NCI-H2196 (cell line): ENCODE measurements at regions not wholly inside any gene's neighbourhood (a gene's known extent, or its start where the extent isn't known, plus 50 kb on each side); places are given as distances from the start of the nearest gene placed in this dataset.
"Not testable (repeated sequence)": the region's sequence is repeated elsewhere in the genome, so short reads cannot be mapped to it uniquely, and the experiment has no call there.

Source experiments
- DNase-seq: peaks from one replicate; lab custom pipeline; 2025; ENCODE audit not compliant: unreplicated experiment; lab: John Stamatoyannopoulos, UW

DNA sequence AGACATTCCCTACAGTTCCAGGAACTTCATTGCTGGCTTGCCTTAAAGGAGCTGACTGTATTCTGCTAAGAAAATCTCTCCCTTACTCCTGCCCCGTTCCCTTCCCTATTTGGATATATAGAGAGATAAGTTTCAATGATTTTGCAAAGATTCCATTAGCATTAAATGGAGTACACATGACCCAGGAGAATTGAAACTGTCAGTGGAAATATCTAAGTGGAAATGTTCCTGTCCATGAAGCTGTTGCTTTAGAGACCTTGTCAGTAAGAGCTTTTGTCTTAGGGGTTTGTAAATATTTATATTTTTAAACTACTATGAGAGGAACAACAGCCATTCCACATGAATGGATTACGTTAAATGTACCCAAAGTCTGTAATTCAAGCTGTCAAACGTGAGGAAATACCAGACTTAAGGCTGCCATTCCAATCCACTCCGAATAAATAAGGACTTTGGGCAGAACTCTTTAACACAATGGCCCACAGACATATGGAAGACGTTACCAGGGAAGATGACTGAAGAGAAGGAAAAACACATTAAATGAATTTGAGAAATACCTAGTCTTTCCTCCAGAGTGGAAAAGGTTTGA lies 387.1 kb upstream of the PAPPA start:
- no peak for DNase-seq

DNA sequence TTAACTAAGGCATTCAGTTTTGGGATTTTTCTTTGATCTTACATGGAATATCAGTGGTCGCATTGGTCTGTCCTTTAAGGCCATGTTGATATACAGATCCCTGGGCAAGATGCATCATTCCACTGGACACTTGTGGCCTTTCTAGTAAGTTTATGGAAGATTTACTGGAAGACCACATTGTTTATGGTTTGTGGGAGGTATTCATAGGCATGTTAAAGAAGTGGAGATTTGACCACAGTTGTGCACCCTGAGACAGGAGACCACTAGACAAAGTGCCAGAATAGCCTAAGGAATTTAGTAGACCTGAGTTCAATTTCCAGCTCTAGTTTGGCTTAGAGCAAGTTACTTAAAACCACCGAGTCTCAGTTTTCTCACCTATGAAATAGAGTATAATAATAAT lies 383.1 kb upstream of the PAPPA start:
- no peak for DNase-seq

DNA sequence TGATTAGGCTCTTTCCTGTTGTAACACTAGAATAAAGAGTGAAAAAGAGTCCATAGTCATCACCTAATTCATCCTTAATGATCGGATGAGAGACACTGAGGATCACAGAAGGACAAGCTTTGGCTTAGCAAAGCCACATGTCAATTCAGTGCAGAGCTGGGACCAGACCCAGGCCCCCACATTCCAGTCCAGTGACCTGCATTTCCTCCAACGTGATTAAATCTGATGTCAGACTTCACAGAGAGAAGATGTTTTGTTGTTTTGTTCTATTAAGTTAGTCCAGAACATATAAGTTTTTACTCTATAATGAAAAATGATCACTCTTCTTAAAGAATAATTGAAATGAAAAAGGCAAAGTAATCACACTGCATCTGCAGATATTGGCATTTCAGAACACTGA lies 377.9 kb upstream of the PAPPA start:
- DNase-seq: no peak

DNA sequence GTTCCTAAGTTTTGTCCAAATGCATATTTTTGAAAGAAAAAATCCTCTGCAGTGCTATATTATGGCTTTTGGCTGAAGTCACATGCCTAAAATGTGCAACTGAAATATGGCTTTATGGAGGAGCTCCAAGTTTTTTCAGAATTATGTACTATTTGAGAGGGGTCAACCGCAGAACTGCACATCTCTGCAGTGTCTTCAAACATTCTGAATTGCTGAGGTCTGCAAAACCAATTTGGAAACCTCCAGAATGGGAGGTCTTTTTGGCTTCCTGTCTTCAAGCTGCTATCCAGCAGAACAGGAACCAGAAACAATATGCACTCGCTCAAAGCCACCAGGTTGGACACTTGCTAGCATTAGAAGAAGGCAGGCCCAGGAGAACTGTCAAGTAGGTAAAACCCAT lies 376.0 kb upstream of the PAPPA start:
- no peak for DNase-seq

DNA sequence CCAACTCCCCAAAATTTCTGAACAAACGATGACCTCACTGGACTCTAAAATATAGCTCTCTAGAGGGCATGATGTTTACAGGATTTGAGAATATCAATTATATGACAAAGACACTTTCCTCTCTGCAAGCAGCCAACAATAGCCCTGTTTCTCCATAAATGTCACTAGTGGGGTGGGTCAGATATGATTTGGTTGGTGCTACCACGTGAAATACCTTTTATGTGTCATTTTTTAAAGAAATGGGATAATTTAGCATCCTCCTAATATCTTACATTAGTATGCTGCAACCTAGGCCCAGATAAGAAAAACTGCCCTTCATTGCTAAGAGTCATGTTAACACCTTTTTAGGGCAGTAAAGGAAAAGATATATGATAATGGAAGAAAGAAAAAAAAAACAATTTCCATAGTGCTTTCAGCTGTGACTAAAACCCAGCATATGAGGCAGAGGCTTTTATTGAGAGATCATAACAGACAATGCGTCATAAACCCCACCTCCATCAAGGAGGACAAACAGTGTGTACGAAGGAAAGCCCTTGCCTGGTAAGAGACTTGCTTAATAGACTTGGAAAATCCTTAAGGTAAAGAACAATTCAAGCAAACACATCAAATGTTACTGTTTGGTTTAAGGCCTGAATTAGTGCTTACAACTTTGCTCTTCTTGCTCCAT lies 372.4 kb upstream of the PAPPA start:
- DNase-seq: no peak

DNA sequence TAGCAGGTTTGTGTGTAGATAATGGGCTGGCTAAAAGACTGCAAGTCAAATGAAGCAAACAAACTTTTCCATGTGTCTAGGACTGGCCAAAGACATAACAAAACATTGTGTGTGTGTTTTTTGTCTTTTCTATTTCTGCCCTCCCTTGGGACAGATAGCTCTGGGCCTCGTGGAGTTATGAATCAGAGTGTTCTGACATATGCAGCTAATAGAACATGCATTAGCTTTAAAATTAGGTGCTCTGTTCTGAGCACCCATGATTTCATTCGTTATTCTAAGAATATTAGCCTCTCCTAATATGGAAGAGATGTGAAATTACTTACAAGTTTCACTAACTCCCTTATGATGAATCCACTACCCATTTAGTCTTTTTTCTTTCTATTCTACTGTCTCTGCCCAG lies 367.3 kb upstream of the PAPPA start:
- no peak for DNase-seq

DNA sequence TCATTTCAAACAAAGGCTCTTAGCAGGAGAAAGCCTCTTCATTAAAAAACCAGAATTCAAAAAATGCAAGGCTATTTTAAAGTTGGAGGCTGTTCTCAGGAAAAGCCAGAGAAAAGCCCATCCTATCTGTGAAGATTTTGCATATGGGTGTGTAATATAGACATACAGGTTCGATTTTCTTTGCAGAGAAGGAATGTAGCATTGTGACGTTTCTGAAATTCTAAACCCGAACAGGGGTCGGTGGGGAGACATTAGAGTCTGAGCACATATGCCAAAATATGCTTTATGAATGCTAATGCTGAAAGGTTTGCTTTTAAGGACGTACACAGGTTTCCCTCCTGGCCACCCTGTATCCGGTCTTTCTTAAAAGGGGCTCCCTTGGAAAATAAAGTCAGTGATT lies 363.1 kb upstream of the PAPPA start:
- DNase-seq: no peak

DNA sequence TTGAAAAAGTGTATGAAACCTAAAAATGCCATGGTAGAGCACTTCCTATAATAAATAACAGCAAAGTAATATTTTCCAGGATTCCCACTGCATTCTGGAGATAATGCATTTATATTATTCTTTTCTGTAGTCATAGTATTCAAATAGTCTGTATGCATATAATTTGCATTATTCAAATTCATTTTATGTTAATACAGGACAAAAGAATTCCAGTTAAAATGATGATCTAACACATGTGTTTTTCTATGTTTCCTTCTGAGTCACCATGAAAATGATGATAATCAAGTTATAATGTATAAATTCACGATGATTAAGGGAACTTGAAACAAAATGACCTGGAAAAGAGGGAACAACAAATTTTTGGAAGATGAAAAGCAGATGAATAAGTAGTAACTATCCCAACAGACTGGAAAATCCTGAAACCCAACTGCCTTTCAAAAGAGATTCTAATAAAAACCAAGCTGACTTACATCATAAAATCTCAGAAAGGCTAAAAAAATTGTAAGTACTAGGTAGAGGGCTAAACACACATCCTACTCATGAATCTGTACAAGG lies 358.6 kb upstream of the PAPPA start:
- DNase-seq: no peak

DNA sequence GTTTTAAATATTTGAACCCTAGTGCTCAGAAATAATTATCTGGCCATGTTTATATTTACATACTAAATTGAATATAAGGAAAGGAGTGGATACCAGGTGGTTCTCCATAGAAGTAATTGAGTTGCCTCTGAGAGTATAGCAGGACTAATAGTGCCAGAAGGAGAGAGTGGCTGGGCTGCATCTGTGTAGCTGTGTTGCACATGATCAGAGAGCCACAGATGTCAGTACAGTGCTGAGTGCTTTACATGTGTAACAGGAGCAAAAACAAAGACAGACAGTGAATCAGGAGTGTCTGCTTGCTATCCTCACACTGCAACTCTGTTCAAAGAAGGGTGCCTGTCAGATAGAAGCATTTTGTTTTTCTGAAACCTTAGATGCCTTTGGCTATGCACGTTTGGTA lies 353.9 kb upstream of the PAPPA start:
- DNase-seq: no peak

DNA sequence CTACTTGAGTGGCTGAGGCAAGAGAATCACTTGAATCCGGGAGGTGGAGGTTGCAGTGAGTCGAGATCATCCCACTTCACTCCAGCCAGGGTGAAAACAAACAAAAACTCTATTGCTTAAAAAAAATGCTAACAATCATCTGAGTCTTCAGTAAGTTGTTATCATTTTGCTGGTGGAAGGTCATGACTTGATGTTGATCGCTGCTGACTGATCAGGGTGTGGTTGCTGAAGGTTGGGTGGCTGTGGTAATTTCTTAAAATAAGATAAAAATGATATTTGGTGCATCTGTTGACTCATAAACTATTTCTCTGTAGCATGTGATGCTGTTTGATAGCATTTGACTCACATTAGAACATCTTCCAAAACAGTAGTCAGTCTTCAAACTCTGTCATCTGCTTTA lies 349.4 kb upstream of the PAPPA start:
- DNase-seq: no peak

DNA sequence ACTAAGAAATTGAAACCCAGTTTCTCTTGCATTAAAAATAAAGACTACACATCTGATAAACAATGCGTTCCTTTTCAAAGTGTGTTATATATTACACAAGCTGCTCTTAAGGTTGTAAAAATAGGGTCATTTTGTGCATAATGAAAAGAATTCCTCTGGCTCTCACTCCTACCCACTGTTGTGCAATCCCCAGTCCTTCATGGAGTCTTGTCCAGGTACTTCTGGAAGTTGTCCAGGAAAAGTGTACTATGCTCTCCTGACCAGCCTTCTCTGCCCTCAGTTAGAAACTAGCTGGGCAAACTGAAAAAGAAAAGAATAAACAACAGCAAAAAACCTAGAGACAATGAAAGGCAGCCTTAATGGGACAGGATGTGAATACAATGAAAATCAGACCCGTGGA lies 345.5 kb upstream of the PAPPA start:
- DNase-seq: no peak

DNA sequence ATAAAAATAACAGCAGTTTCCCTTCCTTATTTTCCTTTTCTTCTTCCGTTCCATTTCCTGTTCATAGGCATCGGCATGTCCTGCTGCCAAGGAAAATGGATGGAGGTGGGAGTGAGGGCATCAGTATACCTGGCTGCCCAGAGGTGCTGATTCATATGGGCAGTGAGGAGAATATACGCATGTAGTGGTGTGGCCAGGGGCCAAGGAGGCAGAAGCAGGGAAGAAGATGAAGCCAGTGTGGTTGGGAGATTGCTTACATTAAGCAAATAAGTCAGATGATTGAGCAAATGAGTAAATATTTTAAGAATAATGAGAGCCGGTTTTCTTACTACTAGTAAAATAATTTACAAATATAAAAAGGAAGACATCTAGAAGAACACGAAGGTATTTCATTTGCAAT lies 344.9 kb upstream of the PAPPA start:
- DNase-seq: no peak

DNA sequence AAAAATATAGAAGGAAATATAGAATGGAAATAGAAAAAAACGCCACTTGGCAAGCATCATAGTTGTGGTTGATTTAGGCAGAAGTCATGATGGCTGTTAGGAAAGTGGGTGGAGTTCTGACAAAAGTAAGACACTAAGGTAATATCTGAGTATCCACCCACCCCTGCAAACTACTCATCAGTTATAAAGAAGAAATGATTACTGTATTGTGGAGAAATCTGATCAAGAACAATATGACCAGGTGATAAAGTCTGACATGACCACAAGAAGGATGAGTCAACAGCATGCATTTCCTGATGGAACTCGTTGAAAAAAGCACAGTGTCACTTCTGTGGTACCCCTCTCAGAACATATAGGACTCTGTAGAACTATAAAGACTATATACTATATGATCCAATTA lies 343.4 kb upstream of the PAPPA start:
- DNase-seq: no peak

DNA sequence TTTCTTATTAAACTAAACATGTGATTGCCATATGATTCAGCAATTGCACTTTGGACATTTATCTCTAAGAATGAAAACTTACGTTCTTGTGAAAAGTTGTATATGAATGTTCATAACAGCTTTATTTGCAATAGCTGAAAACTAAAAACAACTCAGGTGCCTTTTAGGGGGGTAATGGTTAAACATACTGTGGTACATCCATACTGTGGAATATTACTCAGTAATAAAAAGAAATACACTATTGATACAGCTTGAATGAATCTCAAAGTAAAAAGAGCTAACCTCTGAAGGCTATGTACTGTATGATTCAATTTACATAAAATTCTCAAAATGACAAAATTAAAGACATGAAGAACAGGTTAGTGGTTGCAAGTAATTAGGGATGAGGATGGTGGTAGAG lies 339.5 kb upstream of the PAPPA start:
- no peak for DNase-seq

DNA sequence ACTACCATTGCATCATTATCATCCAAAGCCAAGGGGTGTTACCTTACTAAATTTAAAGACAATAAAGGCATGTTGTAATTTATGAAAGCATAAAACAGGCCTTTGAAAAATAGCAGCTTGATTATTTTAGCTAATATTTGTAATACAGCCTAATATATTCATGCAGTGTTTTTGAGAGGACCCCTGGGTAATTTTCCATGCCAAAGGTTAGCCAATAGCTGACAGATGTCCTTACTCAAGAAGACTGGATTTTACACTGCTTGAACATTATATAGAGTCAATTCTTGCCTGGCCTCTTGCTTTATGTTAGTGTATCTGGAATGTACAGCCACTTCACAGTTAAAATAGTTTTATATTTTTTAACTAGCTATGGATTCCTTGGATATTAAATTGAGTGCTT lies 337.8 kb upstream of the PAPPA start:
- DNase-seq: no peak

DNA sequence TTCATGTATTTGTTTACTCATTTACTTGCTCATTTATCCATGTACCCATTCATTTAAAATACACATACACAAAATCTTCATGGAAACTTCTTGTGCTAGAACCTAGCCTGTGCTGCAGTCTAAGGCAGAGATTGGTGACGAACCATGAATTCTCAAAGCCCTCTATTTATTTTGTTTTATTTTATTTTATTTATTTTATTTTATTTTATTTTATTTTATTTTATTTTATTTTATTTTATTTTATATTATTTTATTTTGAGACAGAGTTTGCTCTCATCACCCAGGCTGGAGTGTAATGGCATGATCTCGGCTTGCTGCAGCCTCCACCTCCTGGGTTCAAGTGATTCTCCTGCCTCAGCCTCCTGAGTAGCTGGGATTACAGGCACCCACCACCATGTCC lies 334.9 kb upstream of the PAPPA start:
- DNase-seq: not testable (repeated sequence)

DNA sequence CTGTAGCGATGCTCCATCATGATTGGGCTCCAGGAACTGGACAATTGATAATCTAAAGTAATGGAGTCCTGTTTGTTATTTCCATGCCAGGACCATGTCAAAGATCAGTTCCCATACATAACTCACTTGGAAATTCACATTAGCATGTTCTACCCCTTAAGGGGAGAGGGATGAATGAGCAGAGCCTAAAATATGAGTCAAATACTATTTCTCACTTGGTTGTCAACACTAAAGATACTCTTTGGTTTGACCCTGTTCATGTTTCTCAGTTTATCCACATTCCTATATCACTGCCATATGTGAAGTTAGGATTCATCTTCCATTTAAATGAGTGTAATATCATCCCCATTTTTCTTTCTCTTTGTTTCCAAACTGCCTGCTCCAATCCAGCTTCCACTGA lies 321.6 kb upstream of the PAPPA start:
- DNase-seq: no peak

DNA sequence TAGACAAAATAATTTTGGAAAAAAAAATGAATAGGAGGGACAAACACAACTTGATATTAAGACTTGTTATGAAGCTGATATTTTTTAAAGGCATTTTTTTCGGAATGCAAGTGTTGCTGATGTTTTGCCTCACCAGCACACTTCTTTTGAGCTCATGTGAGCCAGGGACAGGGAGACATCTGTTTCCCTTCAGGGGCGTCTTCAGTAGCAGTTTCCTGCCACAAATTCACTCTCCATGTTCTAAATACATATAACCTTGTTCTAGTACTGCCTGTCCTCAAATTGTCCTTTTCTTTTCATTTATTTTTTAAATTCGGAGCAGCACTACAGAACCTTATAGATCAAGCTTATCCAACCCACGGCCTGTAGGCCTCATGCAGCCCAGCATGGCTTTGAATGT lies 316.0 kb upstream of the PAPPA start:
- DNase-seq: no peak

DNA sequence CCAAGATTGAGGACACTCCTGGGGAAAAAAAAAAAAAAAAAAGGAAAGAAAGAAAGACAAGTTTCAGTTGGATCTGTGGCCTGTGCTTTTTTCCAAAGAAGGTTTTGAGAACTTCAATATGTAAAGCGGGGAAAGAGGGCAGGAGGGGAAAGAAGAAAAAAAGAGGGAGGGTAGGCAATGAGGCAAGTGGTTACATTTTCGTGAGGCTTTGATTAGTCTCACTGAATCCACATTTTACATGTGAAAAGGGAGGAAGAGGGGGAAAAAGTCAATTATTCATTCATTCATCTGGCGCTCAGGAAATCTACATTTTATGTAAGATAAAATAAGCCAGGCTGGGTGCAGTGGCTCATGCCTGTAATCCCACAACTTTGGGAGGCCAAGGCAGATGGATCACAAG lies 315.2 kb upstream of the PAPPA start:
- DNase-seq: no peak

DNA sequence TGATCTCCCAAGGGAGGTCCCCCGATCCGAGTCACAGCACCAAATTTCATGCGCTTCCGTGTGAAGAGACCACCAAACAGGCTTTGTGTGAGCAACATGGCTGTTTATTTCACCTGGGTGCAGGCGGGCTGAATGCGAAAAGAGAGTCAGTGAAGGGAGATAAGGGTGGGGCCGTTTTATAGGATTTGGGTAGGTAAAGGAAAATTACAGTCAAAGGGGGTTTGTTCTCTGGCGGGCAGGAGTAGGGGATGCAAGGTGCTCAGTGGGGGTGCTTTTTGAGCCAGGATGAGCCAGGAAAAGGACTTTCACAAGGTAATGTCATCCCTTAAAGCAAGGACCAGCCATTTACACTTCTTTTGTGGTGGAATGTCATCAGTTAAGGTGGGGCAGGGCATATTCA lies 309.2 kb upstream of the PAPPA start:
- DNase-seq: not testable (repeated sequence)

DNA sequence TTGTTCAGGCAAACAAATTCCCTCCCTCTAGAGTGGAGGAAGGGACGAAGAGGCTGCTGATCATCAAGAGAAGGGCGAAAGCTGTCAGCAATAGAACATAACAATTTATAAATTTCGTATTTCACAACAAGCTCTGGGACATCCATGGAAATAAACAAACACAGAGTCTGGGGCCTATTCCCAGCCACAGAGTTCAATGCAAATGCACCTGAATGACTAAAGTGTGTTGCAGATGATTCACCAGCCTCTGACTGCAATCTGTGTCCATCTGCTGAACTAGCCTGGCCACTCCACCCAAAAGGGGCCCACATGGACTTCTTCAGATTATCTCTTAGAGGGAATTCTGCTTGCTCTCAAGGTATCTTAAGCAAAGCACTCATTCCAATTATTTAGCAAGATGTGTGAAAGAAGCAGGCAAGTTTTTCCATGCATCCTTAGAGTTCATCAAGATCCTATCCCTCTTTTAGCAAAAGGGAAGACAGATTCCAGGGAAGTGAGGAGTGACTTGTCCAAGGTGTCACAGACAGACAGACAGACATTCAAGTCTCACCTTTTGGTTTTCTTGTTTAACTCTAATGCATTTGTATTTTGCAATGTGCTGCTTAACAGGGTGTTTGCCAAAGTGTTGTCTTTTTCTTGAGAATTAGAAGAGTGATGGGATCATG lies 307.8 kb upstream of the PAPPA start:
- no peak for DNase-seq

DNA sequence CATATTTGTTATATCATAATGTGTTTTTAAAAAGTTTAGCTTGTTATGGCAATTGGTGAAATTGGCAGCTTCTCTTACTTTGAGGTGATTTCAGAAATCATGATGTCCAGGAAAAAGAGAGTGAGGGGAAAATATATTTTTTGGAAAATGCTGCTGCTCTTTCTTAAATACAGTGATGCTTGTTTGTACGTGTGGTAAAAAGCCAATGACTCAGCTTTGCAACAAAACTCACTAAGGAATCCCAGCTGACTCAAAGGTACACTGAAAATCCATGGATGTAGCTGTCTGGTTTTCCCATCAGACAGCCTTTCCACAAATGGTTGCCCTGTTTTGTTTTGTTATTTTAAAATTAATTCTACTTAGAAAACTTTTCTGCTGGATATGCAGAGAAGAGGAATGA lies 306.4 kb upstream of the PAPPA start:
- DNase-seq: no peak
